GM10248 (cell line): ENCODE measurements at regions not wholly inside any gene's neighbourhood (a gene's known extent, or its start where the extent isn't known, plus 50 kb on each side); places are given as distances from the start of the nearest gene placed in this dataset.

Experiments
- CTCF ChIA-PET: fragments of 300-600 bp; sonication (Branson Sonifier 250); formaldehyde crosslinking; extraction: SDS; loops from one replicate; lab custom pipeline; 2021; ENCODE audit warnings: antibody characterized with exemption; lab: Yijun Ruan, JAX
- POLR2A ChIA-PET: fragments of 350-650 bp; sonication (Branson Sonifier 250); formaldehyde crosslinking; extraction: SDS; loops from one replicate; lab custom pipeline; 2020; ENCODE audit warnings: antibody characterized with exemption; lab: Yijun Ruan, JAX
- DNase-seq: peaks from one replicate; pipeline ENCODE4 v3.0.0; 2012; ENCODE audit errors: extremely low spot score
- TF ChIP-seq, protein P1 (sequence below): IDR thresholded peaks from 2 replicates; pipeline ENCODE4 v1.5.1; 2012; ENCODE audit warnings: mild to moderate bottlenecking, low read depth; ENCODE audit errors: extremely low read depth, missing control alignments, control extremely low read depth

DNA sequence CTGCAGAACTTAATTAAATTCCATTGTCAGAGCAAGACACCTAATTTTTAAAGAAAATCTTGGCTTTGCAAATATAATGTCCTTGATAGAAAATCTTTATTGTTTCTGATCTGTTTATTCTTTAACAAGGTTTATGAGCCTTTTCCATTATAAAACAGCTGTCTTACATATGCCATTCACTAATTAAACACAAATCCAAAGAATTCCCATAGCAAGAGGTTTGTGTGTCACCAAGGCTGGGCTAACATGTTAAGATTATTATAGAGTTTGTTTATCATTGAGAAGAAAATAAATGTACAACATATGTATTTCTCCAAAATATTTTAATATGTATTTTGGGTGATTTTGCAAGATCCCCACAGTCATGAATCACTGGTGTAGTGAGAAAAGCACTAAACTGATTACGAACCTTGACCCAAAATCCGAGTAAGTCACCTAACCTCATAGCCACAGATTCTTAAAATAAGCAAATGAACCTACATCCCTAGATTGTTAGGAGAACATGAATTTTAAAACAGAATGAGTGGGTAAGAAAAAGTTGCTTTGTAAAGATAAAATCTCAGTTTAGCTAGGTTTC is 694.8 kb upstream of the INTU start:
- TF ChIP-seq, protein P1, sequence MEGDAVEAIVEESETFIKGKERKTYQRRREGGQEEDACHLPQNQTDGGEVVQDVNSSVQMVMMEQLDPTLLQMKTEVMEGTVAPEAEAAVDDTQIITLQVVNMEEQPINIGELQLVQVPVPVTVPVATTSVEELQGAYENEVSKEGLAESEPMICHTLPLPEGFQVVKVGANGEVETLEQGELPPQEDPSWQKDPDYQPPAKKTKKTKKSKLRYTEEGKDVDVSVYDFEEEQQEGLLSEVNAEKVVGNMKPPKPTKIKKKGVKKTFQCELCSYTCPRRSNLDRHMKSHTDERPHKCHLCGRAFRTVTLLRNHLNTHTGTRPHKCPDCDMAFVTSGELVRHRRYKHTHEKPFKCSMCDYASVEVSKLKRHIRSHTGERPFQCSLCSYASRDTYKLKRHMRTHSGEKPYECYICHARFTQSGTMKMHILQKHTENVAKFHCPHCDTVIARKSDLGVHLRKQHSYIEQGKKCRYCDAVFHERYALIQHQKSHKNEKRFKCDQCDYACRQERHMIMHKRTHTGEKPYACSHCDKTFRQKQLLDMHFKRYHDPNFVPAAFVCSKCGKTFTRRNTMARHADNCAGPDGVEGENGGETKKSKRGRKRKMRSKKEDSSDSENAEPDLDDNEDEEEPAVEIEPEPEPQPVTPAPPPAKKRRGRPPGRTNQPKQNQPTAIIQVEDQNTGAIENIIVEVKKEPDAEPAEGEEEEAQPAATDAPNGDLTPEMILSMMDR: no peak
- ChIA-PET POLR2A (no interaction called here), CTCF (no interaction called here)
- no peak for DNase-seq

DNA sequence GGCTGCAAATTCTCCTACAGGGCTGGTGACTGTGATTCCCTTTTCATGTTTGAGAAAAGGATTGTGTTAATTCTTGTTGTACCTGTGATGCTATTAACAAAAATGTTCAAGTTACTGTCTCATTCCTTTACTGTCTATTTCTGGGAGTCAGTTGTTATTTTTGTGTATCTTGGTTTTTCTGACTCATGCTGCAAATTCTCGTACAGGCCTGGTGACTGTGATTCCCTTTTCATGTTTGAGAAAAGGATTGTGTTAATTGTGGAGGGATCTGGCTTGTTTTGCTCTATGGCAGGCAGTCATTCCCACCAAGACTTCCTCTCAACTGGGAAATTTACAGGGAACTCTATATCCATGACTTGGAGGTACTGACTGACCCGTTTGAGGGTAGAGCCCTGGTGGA is 693.4 kb upstream of the INTU start:
- ChIA-PET CTCF (no interaction called here), POLR2A (no interaction called here)
- TF ChIP-seq, protein P1: no peak
- no peak for DNase-seq

DNA sequence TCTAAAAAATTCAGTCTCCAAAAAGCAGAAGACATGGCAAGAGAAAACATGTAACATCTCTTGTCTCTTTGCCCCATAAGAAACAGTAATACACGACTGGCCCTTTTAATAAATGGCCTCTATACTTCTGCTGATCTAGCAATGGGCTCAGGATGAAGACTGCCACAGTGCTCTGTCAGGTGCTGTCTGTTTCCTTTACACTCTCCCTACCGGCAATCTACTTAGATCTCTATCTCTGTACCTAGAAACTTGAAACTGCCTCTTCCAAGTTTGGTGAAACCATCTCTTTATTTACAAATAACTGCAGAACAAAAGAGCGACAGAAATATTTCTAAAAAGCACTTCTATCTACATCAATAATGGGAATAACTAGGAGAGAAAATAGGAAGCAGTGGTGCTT is 685.2 kb upstream of the INTU start:
- ChIA-PET CTCF (no interaction called here), POLR2A (no interaction called here)
- DNase-seq: no peak
- TF ChIP-seq, protein P1: no peak

DNA sequence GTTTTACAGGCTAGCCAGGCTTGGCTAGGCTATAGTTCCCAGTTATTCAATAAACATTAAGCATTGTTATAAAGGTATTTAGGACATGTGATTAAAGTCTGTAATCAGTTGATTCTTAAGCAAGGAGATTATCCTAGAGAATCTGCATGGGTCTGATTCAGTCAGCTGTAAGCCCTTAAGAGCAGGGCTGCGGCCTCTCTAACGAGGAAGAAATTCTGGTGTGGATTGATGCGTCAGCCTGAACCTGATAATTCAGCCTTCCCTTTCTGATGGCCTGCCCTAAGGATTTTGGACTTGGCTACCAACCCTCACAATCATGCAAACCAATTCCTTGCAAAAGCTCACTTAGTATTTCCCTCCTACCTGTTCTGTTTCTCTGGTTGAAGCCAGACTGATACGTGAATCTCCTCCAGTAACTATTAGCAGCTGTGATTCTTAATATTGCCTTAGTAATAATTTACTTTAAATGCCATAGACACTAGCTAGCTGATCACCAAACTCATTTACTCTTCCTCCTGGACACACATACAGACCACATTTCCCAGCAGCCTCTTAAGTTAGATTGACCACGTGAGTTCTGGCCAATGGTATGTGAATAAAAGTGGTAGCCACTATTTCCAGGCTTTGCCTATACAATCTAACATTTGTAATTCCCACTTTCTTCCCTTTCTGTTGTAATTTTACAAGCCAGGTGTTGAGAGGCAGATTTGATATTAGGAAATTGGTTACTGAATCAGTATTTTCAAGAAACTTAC is 678.0 kb upstream of the INTU start:
- CTCF ChIA-PET: interaction anchor here (1.7 kb wide), 1 partner anchor 8 kb away, joined by 4 read pairs; no protein-coding TSS in a partner anchor
- TF ChIP-seq, protein P1: no peak
- POLR2A ChIA-PET: no interaction called here

DNA sequence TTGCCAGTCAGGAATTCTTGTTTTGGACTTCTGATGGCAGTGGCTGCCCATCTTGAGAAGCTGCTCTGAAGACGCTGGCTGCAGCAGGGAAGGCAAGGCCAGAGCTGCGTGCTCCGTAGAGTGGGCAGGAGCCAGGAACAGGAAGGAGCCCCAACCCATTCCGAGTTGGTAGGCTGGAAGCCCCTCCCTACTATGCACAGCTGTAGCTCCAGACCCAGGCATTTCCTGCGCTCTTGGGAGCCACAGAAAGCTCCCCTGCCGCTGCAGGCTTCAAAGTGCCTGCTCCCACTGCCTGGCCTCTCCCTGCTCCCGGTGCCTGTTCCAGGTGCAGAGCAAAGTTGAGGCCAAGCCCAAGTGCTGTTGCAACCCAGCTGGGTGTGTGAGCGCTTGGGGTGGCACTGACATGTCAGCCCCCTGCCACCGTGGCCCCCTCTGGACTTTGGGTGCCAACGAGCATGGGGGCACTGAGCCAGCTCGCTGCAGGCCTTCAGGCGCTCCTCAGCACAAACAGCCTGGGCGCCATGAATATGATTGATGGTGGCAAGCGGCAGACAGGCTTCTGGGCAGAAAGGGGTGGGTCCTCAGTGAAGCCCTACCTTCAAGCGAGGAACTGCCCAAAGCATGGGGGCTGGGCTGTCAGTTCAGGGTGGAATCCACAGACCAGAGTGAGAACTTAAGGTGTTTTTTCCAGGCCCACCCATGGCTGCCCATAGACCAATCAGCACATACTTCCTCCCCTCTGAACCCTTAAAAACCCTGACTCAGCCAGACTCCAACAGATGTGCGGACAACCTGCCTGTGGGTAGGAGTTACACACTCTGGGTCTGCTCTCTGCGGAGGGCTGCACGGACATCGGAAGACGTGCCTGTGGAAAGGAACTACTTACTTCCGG is 677.2 kb upstream of the INTU start:
- TF ChIP-seq, protein P1: no peak
- ChIA-PET CTCF (no interaction called here), POLR2A (no interaction called here)
- DNase-seq: peak; percentile 8

More for the DNA sequence above, 678.0 kb upstream of the INTU start:
- DNase-seq: no peak

DNA sequence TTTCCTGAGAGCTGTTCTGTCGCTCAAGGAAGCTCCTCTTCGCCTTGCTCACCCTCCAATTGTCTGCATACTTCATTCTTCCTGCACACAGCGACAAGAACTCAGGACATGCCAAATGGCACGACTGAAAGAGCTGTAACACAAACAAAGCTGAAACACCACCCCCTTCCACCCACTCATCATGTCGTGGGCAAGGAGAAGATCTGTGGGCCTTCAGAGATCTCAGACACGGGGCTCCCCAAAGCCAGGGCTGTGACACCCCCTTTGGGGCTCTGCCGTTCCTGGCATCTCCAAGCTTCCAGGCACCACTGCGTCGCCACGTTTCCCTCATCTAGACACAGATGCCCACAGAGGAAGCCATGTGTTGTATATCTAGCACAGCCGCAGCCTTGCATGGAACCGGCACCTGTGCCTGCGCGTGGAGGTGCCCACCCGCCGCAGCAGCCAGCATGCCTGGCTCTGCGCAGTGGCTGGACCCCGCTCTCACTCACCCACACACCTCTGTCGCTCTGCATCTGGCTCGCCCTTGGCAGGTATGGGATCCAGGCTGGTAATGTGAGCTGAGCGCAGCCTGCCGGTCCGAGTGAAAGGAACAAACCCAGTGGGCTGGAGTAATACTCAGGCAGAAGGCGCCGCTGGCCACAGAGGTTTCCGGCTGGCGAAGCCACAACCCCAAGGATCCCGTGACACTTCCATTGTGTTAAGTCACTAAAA is 676.4 kb upstream of the INTU start:
- TF ChIP-seq, protein P1: no peak
- ChIA-PET POLR2A (no interaction called here), CTCF (interaction anchor here (2.1 kb wide), 1 partner anchor 36 kb away, joined by 4 read pairs; no protein-coding TSS in a partner anchor)
- DNase-seq: no peak
